ENCODE measurements at regions not wholly inside any gene's neighbourhood (a gene's known extent, or its start where the extent isn't known, plus 50 kb on each side); places are given as distances from the start of the nearest gene placed in this dataset.

GRCh38 chr5:103486739-103487138 is 75.8 kb downstream of the NUDT12 start:
- TF ChIP-seq ZNF274 (IDR thresholded peaks at IDR 0.05; ENCODE audit: low read depth, low read length) (no peak), YY1 (IDR thresholded peaks at IDR 0.05; ENCODE audit: insufficient read depth, insufficient read length) (no peak), SUZ12 (IDR thresholded peaks at IDR 0.05; ENCODE audit: extremely low read depth, insufficient read depth, insufficient read length) (no peak)
